AG04449 (cell line): ENCODE measurements at regions not wholly inside any gene's neighbourhood (a gene's known extent, or its start where the extent isn't known, plus 50 kb on each side); places are given as distances from the start of the nearest gene placed in this dataset.

ENCODE experiments used
- CTCF ChIA-PET: fragments of 350-600 bp; formaldehyde crosslinking; extraction: SDS; loops from one replicate; lab custom pipeline; 2021; ENCODE audit warnings: antibody characterized with exemption; lab: Yijun Ruan, JAX
- POLR2A ChIA-PET: fragments of 400-600, 350-600 bp; formaldehyde crosslinking; extraction: SDS; loops from one replicate; lab custom pipeline; 2020; ENCODE audit warnings: antibody characterized with exemption, inconsistent platforms; lab: Yijun Ruan, JAX
- DNase-seq: peaks from one replicate; pipeline ENCODE4 v3.0.0-alpha.2; 2010; ENCODE audit warnings: low read depth, low spot score
- H3K4me3 ChIP-seq: 2 replicates; pipeline ENCODE4 v1.5.1; 2011; ENCODE audit warnings: low read depth, mild to moderate bottlenecking, control low read depth, low read length
- TF ChIP-seq, protein P1 (sequence below): IDR thresholded peaks from one replicate; pipeline ENCODE4 v1.5.1; 2011; ENCODE audit warnings: mild to moderate bottlenecking, moderate library complexity, low read length, control low read depth, inconsistent platforms; ENCODE audit not compliant: insufficient read depth; ENCODE audit errors: missing control alignments

DNA sequence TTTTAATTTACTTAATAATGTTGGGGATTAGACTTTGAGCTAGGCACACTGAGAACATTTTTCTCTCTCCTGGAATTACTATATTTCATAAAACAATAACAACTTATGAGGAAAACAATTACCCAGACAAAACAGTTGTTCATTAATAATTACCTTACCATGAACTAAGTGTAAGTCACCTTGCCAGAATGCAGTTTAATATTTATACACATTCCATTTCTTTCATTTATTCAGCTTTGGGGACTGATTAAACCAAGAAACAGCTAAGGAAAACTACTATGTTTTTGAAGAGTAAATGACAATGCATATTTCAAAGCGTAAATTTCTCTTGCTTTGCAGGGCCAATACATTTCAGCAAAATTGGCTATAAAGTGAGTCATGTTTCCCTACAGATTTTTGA lies 616.2 kb downstream of the PRELID2 start:
- ChIA-PET CTCF (interaction anchor here (1.4 kb wide), 1 partner anchor 20 kb away, joined by 3 read pairs; no protein-coding TSS in a partner anchor), POLR2A (no interaction called here)
- no peak for DNase-seq
- H3K4me3 ChIP-seq = no peak overlapping the region
- TF ChIP-seq, protein P1, sequence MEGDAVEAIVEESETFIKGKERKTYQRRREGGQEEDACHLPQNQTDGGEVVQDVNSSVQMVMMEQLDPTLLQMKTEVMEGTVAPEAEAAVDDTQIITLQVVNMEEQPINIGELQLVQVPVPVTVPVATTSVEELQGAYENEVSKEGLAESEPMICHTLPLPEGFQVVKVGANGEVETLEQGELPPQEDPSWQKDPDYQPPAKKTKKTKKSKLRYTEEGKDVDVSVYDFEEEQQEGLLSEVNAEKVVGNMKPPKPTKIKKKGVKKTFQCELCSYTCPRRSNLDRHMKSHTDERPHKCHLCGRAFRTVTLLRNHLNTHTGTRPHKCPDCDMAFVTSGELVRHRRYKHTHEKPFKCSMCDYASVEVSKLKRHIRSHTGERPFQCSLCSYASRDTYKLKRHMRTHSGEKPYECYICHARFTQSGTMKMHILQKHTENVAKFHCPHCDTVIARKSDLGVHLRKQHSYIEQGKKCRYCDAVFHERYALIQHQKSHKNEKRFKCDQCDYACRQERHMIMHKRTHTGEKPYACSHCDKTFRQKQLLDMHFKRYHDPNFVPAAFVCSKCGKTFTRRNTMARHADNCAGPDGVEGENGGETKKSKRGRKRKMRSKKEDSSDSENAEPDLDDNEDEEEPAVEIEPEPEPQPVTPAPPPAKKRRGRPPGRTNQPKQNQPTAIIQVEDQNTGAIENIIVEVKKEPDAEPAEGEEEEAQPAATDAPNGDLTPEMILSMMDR = no peak

DNA sequence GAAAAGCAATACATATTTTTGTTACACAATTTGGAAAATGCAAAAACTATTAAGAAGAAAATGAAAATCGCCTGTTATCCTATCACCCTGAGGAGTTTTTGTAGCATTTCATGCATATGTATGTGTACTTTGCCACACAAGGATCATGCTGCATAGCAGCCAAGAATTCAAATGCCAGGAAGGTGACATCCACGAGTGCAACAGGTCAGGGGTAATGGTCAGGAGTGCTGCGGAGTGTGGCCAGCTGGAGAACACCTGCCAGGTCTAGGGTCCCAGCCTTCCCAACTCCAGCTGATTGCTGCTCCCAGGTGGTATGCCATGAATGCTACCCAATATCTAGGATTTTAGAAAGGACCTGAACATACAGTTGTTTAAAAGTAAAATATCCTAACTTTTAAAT lies 617.1 kb downstream of the PRELID2 start:
- ChIA-PET CTCF (no interaction called here), POLR2A (no interaction called here)
- TF ChIP-seq, protein P1 = no peak
- DNase-seq = no peak
- no peak overlapping the region for H3K4me3 ChIP-seq

GRCh38 chr5:145210020-145210419 lies 625.1 kb downstream of the PRELID2 start:
- TF ChIP-seq, protein P1 = no peak
- DNase-seq = no peak
- H3K4me3 ChIP-seq = no peak overlapping the region
- ChIA-PET POLR2A (no interaction called here), CTCF (interaction anchor here (0.9 kb wide), 1 partner anchor 9 kb away, joined by 3 read pairs; no protein-coding TSS in a partner anchor)

GRCh38 chr5:145205546-145205945 lies 629.6 kb downstream of the PRELID2 start:
- TF ChIP-seq, protein P1 = no peak
- ChIA-PET POLR2A (no interaction called here), CTCF (no interaction called here)
- no peak for DNase-seq
- no peak overlapping the region for H3K4me3 ChIP-seq

DNA sequence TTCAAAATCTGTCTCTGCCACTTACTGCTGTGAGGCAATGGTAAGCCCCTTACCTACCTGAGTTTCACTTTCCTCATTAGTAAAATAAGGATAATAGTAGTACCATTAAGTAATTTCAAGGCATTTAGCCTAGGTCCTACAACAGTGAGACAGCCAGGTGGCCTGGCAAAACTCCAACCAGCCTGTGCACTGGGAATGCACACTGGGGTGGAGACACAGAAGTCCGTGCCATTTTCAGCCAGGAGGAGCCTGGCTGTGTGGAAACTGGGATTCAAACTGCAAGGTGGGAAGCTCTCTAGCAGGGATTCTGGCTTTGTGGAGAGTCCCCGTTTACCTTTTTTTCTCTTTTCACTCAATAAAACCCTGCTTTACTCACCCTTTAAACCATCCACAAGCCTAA lies 630.4 kb downstream of the PRELID2 start:
- POLR2A ChIA-PET = no interaction called here
- DNase-seq = no peak
- CTCF ChIA-PET = no interaction called here
- H3K4me3 ChIP-seq = no peak overlapping the region
- TF ChIP-seq, protein P1 = no peak

- POLR2A ChIA-PET = no interaction called here
- CTCF ChIA-PET = no interaction called here
- no peak overlapping the region for H3K4me3 ChIP-seq
- no peak for DNase-seq
- TF ChIP-seq, protein P1 = no peak
These were observed 631.9 kb downstream of the PRELID2 start for GRCh38 chr5:145203193-145203592.
